WTC11 (cell line): ENCODE measurements at regions not wholly inside any gene's neighbourhood (a gene's known extent, or its start where the extent isn't known, plus 50 kb on each side); places are given as distances from the start of the nearest gene placed in this dataset.

Experiments
- ATAC-seq: fragments of 200-7000 bp; cut with Tn5 transposase; 2 replicates; pipeline ENCODE4 v1.10.0; 2021; ENCODE audit warnings: mild to moderate bottlenecking, moderate library complexity
- CTCF ChIA-PET: fragments of 300-600 bp; sonication (Branson Sonifier 250); formaldehyde crosslinking; loops from one replicate; lab custom pipeline; 2021; ENCODE audit warnings: antibody characterized with exemption; lab: Charles Lee
- POLR2A ChIA-PET: fragments of 350-600 bp; sonication (Branson Sonifier 250); formaldehyde crosslinking; loops from one replicate; lab custom pipeline; 2021; ENCODE audit warnings: antibody characterized with exemption; lab: Charles Lee
- DNase-seq: peaks from one replicate; pipeline ENCODE4 v3.0.0; 2021; ENCODE audit warnings: low spot score
- H3K27ac Mint-ChIP-seq: 2 replicates; pipeline ENCODE4 v1.8.0; 2021; ENCODE audit warnings: mixed read lengths
- H3K27me3 Mint-ChIP-seq: 2 replicates; pipeline ENCODE4 v1.8.0; 2021; ENCODE audit warnings: low read depth, mild to moderate bottlenecking, moderate library complexity, mixed read lengths
- H3K36me3 Mint-ChIP-seq: 2 replicates; pipeline ENCODE4 v1.8.0; 2021; ENCODE audit warnings: mixed read lengths
- H3K4me1 Mint-ChIP-seq: 2 replicates; pipeline ENCODE4 v1.8.0; 2022; ENCODE audit warnings: mixed read lengths
- H3K4me3 Mint-ChIP-seq: 2 replicates; pipeline ENCODE4 v1.8.0; 2021; ENCODE audit warnings: mild to moderate bottlenecking, moderate library complexity, mixed read lengths
- H3K9me3 Mint-ChIP-seq: 2 replicates; pipeline ENCODE4 v1.8.0; 2021; ENCODE audit warnings: mixed read lengths
- ATF6 ChIP-seq: sonication (generic); formaldehyde crosslinking; IDR thresholded peaks from 2 replicates; pipeline ENCODE4 v1.8.1; 2023; ENCODE audit warnings: mild to moderate bottlenecking, missing genetic modification reagents
- E2F1 ChIP-seq: sonication (generic); formaldehyde crosslinking; IDR thresholded peaks from 2 replicates; pipeline ENCODE4 v1.8.0; 2022; ENCODE audit warnings: mild to moderate bottlenecking, missing genetic modification reagents
- EMX1 ChIP-seq: fragments of 250-450 bp; sonication (Bioruptor Pico); IDR thresholded peaks from 2 replicates; pipeline ENCODE4 v1.8.0; 2021; ENCODE audit warnings: mild to moderate bottlenecking
- ETV6 ChIP-seq: sonication (generic); formaldehyde crosslinking; IDR thresholded peaks from 2 replicates; pipeline ENCODE4 v1.8.1; 2022; ENCODE audit warnings: mild to moderate bottlenecking, missing genetic modification reagents
- HMGA2 ChIP-seq: fragments of 250-450 bp; sonication (Bioruptor Pico); IDR thresholded peaks from 2 replicates; pipeline ENCODE4 v1.4.0; 2021; ENCODE audit warnings: mild to moderate bottlenecking, moderate library complexity
- NR3C1 ChIP-seq: sonication (generic); formaldehyde crosslinking; conservative IDR thresholded peaks from 2 replicates; pipeline ENCODE4 v1.8.1; 2023; ENCODE audit warnings: low read depth, mild to moderate bottlenecking, missing genetic modification reagents
- PRRX2 ChIP-seq: fragments of 250-450 bp; sonication (Bioruptor Pico); IDR thresholded peaks from 2 replicates; pipeline ENCODE4 v1.8.0; 2021; ENCODE audit warnings: mild to moderate bottlenecking
- SOX15 ChIP-seq: fragments of 250-450 bp; sonication (Bioruptor Pico); IDR thresholded peaks from 2 replicates; pipeline ENCODE4 v1.9.0; 2021; ENCODE audit warnings: mild to moderate bottlenecking
- TCF7 ChIP-seq: sonication (generic); formaldehyde crosslinking; IDR thresholded peaks from 2 replicates; pipeline ENCODE4 v1.8.0; 2022; ENCODE audit warnings: mild to moderate bottlenecking, low read depth, missing genetic modification reagents, moderate library complexity
- TEAD4 ChIP-seq: sonication (generic); formaldehyde crosslinking; IDR thresholded peaks from 2 replicates; pipeline ENCODE4 v1.8.0; 2022; ENCODE audit warnings: mild to moderate bottlenecking, missing genetic modification reagents
- TP53 ChIP-seq: sonication (generic); formaldehyde crosslinking; IDR thresholded peaks from 2 replicates; pipeline ENCODE4 v1.8.1; 2023; ENCODE audit warnings: mild to moderate bottlenecking, missing genetic modification reagents
- ZNF138 ChIP-seq: sonication (generic); formaldehyde crosslinking; conservative IDR thresholded peaks from 2 replicates; pipeline ENCODE4 v1.8.1; 2022; ENCODE audit warnings: mild to moderate bottlenecking, moderate library complexity, missing genetic modification reagents
- ZNF232 ChIP-seq: sonication (generic); formaldehyde crosslinking; IDR thresholded peaks from 2 replicates; pipeline ENCODE4 v1.8.0; 2022; ENCODE audit warnings: mild to moderate bottlenecking, missing genetic modification reagents
- ZSCAN18 ChIP-seq: fragments of 250-450 bp; sonication (Bioruptor Pico); IDR thresholded peaks from 2 replicates; pipeline ENCODE4 v2.1.2; 2022; ENCODE audit warnings: mild to moderate bottlenecking, moderate library complexity
- TF ChIP-seq, protein P1 (sequence below): fragments of 250-450 bp; sonication (Bioruptor Pico); IDR thresholded peaks from 2 replicates; pipeline ENCODE4 v1.9.0; 2021; ENCODE audit warnings: mild to moderate bottlenecking
- TF ChIP-seq, protein P2 (sequence below): fragments of 250-450 bp; sonication (Bioruptor Pico); IDR thresholded peaks from 2 replicates; pipeline ENCODE4 v1.8.0; 2021; ENCODE audit warnings: mild to moderate bottlenecking
- TF ChIP-seq, protein P3 (sequence below): sonication (generic); formaldehyde crosslinking; IDR thresholded peaks from 2 replicates; pipeline ENCODE4 v1.8.1; 2022; ENCODE audit warnings: mild to moderate bottlenecking, moderate library complexity, missing genetic modification reagents
- TF ChIP-seq, protein P4 (sequence below): sonication (generic); formaldehyde crosslinking; IDR thresholded peaks from 2 replicates; pipeline ENCODE4 v1.8.0; 2022; ENCODE audit warnings: mild to moderate bottlenecking, missing genetic modification reagents
- TF ChIP-seq, protein P5 (sequence below): sonication (generic); formaldehyde crosslinking; IDR thresholded peaks from 2 replicates; pipeline ENCODE4 v1.8.0; 2023; ENCODE audit warnings: missing genetic modification reagents, mild to moderate bottlenecking, borderline replicate concordance

GRCh38 chr9:82410306-82410705 is 421.7 kb downstream of the SPATA31D1 start:
- CTCF ChIA-PET: no interaction called here
- POLR2A ChIA-PET: no interaction called here
- Mint-ChIP-seq H3K36me3 (no peaks in the 10 kb centered on the region), H3K27ac (no peak overlapping the region), H3K27me3 (no peaks in the 10 kb centered on the region), H3K4me1 (peaks cover 9% of the 10 kb centered on the region), H3K4me3 (no peak overlapping the region), H3K9me3 (peaks cover 20% of the 10 kb centered on the region)
- no peak for ATAC-seq
- DNase-seq: no peak
- TF ChIP-seq PRRX2 (CRISPR knock-in tag) (no peak), ETV6 (CRISPR knock-in tag) (no peak), E2F1 (CRISPR knock-in tag) (no peak), ZNF232 (CRISPR knock-in tag) (no peak), ATF6 (CRISPR knock-in tag) (no peak), TEAD4 (CRISPR knock-in tag) (no peak), ZSCAN18 (CRISPR knock-in tag) (no peak), ZNF138 (CRISPR knock-in tag) (no peak), TP53 (CRISPR knock-in tag) (no peak), TCF7 (no peak), HMGA2 (CRISPR knock-in tag) (no peak), EMX1 (CRISPR knock-in tag) (no peak), SOX15 (CRISPR knock-in tag) (no peak)
- TF ChIP-seq, protein P1, sequence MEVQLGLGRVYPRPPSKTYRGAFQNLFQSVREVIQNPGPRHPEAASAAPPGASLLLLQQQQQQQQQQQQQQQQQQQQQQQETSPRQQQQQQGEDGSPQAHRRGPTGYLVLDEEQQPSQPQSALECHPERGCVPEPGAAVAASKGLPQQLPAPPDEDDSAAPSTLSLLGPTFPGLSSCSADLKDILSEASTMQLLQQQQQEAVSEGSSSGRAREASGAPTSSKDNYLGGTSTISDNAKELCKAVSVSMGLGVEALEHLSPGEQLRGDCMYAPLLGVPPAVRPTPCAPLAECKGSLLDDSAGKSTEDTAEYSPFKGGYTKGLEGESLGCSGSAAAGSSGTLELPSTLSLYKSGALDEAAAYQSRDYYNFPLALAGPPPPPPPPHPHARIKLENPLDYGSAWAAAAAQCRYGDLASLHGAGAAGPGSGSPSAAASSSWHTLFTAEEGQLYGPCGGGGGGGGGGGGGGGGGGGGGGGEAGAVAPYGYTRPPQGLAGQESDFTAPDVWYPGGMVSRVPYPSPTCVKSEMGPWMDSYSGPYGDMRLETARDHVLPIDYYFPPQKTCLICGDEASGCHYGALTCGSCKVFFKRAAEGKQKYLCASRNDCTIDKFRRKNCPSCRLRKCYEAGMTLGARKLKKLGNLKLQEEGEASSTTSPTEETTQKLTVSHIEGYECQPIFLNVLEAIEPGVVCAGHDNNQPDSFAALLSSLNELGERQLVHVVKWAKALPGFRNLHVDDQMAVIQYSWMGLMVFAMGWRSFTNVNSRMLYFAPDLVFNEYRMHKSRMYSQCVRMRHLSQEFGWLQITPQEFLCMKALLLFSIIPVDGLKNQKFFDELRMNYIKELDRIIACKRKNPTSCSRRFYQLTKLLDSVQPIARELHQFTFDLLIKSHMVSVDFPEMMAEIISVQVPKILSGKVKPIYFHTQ (CRISPR knock-in tag): no peak
- TF ChIP-seq, protein P2, sequence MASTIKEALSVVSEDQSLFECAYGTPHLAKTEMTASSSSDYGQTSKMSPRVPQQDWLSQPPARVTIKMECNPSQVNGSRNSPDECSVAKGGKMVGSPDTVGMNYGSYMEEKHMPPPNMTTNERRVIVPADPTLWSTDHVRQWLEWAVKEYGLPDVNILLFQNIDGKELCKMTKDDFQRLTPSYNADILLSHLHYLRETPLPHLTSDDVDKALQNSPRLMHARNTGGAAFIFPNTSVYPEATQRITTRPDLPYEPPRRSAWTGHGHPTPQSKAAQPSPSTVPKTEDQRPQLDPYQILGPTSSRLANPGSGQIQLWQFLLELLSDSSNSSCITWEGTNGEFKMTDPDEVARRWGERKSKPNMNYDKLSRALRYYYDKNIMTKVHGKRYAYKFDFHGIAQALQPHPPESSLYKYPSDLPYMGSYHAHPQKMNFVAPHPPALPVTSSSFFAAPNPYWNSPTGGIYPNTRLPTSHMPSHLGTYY (CRISPR knock-in tag): no peak
- TF ChIP-seq, protein P3, sequence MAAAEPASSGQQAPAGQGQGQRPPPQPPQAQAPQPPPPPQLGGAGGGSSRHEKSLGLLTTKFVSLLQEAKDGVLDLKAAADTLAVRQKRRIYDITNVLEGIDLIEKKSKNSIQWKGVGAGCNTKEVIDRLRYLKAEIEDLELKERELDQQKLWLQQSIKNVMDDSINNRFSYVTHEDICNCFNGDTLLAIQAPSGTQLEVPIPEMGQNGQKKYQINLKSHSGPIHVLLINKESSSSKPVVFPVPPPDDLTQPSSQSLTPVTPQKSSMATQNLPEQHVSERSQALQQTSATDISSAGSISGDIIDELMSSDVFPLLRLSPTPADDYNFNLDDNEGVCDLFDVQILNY (CRISPR knock-in tag): no peak

GRCh38 chr9:82410866-82411265 is 422.3 kb downstream of the SPATA31D1 start:
- no peak for DNase-seq
- Mint-ChIP-seq H3K4me3 (no peak overlapping the region), H3K27me3 (no peaks in the 10 kb centered on the region), H3K27ac (no peak overlapping the region), H3K4me1 (peaks cover 9% of the 10 kb centered on the region), H3K9me3 (peaks cover 20% of the 10 kb centered on the region), H3K36me3 (no peaks in the 10 kb centered on the region)
- ChIA-PET CTCF (no interaction called here), POLR2A (no interaction called here)
- no peak for ATAC-seq
- no peak for TF ChIP-seq NR3C1 (CRISPR knock-in tag)
- TF ChIP-seq, protein P4, sequence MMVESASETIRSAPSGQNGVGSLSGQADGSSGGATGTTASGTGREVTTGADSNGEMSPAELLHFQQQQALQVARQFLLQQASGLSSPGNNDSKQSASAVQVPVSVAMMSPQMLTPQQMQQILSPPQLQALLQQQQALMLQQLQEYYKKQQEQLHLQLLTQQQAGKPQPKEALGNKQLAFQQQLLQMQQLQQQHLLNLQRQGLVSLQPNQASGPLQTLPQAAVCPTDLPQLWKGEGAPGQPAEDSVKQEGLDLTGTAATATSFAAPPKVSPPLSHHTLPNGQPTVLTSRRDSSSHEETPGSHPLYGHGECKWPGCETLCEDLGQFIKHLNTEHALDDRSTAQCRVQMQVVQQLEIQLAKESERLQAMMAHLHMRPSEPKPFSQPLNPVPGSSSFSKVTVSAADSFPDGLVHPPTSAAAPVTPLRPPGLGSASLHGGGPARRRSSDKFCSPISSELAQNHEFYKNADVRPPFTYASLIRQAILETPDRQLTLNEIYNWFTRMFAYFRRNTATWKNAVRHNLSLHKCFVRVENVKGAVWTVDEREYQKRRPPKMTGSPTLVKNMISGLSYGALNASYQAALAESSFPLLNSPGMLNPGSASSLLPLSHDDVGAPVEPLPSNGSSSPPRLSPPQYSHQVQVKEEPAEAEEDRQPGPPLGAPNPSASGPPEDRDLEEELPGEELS (CRISPR knock-in tag): no peak
- TF ChIP-seq, protein P5, sequence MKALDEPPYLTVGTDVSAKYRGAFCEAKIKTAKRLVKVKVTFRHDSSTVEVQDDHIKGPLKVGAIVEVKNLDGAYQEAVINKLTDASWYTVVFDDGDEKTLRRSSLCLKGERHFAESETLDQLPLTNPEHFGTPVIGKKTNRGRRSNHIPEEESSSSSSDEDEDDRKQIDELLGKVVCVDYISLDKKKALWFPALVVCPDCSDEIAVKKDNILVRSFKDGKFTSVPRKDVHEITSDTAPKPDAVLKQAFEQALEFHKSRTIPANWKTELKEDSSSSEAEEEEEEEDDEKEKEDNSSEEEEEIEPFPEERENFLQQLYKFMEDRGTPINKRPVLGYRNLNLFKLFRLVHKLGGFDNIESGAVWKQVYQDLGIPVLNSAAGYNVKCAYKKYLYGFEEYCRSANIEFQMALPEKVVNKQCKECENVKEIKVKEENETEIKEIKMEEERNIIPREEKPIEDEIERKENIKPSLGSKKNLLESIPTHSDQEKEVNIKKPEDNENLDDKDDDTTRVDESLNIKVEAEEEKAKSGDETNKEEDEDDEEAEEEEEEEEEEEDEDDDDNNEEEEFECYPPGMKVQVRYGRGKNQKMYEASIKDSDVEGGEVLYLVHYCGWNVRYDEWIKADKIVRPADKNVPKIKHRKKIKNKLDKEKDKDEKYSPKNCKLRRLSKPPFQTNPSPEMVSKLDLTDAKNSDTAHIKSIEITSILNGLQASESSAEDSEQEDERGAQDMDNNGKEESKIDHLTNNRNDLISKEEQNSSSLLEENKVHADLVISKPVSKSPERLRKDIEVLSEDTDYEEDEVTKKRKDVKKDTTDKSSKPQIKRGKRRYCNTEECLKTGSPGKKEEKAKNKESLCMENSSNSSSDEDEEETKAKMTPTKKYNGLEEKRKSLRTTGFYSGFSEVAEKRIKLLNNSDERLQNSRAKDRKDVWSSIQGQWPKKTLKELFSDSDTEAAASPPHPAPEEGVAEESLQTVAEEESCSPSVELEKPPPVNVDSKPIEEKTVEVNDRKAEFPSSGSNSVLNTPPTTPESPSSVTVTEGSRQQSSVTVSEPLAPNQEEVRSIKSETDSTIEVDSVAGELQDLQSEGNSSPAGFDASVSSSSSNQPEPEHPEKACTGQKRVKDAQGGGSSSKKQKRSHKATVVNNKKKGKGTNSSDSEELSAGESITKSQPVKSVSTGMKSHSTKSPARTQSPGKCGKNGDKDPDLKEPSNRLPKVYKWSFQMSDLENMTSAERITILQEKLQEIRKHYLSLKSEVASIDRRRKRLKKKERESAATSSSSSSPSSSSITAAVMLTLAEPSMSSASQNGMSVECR (CRISPR knock-in tag): no peak
